Tibial nerve (tissue), 3 donors: ENCODE measurements at regions not wholly inside any gene's neighbourhood (a gene's known extent, or its start where the extent isn't known, plus 50 kb on each side); places are given as distances from the start of the nearest gene placed in this dataset.

ENCODE experiments used
- CTCF ChIP-seq, 5 experiments: fragments of 200-600 bp in 3 of 5; fragments of 450-650 bp in 2 of 5; sonication (generic) in 3 of 5; IDR thresholded peaks; one replicate each; pipeline ENCODE4 v1.5.1; 2016 to 2019; ENCODE audit warnings: antibody characterized with exemption in 5 of 5, mild to moderate bottlenecking in 3 of 5, moderate library complexity in 2 of 5
- POLR2A ChIP-seq, 2 donors: fragments of 450-650 bp; IDR thresholded peaks; one replicate each; pipeline ENCODE4 v1.6.1; 2017; ENCODE audit warnings: antibody characterized with exemption in 2 of 2, mild to moderate bottlenecking in 2 of 2, moderate library complexity in 2 of 2

GRCh38 chr3:25174251-25174650 is 253.8 kb upstream of the RARB start:
- TF ChIP-seq POLR2A (IDR thresholded peaks at IDR 0.05) (no peak), CTCF (IDR thresholded peaks at IDR 0.05) (no peak)
